ENCODE measurements at regions not wholly inside any gene's neighbourhood (a gene's known extent, or its start where the extent isn't known, plus 50 kb on each side); places are given as distances from the start of the nearest gene placed in this dataset.

- TF ChIP-seq, protein P1, sequence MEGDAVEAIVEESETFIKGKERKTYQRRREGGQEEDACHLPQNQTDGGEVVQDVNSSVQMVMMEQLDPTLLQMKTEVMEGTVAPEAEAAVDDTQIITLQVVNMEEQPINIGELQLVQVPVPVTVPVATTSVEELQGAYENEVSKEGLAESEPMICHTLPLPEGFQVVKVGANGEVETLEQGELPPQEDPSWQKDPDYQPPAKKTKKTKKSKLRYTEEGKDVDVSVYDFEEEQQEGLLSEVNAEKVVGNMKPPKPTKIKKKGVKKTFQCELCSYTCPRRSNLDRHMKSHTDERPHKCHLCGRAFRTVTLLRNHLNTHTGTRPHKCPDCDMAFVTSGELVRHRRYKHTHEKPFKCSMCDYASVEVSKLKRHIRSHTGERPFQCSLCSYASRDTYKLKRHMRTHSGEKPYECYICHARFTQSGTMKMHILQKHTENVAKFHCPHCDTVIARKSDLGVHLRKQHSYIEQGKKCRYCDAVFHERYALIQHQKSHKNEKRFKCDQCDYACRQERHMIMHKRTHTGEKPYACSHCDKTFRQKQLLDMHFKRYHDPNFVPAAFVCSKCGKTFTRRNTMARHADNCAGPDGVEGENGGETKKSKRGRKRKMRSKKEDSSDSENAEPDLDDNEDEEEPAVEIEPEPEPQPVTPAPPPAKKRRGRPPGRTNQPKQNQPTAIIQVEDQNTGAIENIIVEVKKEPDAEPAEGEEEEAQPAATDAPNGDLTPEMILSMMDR (optimal IDR thresholded peaks at IDR 0.05 in 1 of 3, IDR thresholded peaks at IDR 0.05 in 1 of 3, conservative IDR thresholded peaks at IDR 0.05 in 1 of 3; ENCODE audit: extremely low read depth in 1 of 3, insufficient read depth in 2 of 3, low read length in 3 of 3): no peak
- no peak for TF ChIP-seq EZH2 (IDR thresholded peaks at IDR 0.05; ENCODE audit: low read length)
Observed at GRCh38 chr5:117435203-117435602, 860.6 kb upstream of the SEMA6A start.

All from keratinocyte (primary cell).